GM13977 (cell line): ENCODE measurements at regions not wholly inside any gene's neighbourhood (a gene's known extent, or its start where the extent isn't known, plus 50 kb on each side); places are given as distances from the start of the nearest gene placed in this dataset.

Experiments used
- DNase-seq: peaks from one replicate; pipeline ENCODE4 v3.0.0; 2012; ENCODE audit warnings: low spot score
- CTCF ChIP-seq: IDR thresholded peaks from 2 replicates; pipeline ENCODE4 v1.5.1; 2012; ENCODE audit warnings: mild to moderate bottlenecking, control low read depth; ENCODE audit not compliant: insufficient read depth; ENCODE audit errors: extremely low read depth, missing control alignments
- in situ Hi-C: fragments of 300-500 bp; cut with MboI; formaldehyde crosslinking; loops from one replicate; pipeline ENCODE4 v1.12.0; 2022; ENCODE audit warnings: low sequenced_read_pairs, low pct_unique_long_range_greater_than_20kb, mixed read lengths, inconsistent platforms; ENCODE audit not compliant: unreplicated experiment

DNA sequence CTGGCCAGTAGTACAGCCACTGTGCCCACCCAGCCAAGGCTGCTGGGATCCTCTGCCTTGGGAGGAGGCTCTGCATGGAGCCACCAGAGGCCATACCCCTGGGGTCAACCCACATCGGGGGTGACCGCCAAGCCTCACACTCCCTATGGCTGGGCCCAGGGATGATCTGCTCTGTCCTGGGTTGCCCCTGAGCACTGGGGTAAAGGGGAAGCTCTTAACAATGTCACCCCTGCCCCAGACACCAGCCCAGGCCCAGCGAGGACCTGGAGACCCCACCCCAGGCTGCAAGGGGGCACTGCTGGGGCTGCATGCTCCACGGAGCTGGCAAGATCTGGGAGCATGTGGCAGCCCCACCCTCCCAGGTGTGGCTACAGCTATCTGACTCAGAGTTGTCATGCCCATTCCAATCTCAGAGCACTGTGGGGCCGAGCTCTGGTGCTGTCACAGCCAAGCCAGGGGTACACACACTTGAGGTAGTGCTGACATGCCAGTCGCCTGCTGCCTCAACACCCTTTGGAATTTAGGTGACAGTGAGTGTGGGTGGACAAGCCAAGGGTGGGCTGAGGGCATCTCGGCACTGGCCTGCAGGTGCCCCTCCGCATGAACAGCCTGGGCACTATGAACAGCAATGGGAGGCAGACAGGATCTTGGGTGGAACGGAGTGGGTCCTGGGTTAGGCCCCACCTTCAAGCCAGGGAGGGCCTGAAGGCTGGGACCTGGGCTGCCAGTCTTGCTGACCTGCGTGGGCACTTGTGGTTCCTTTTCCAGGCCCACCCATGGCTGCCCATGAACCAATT lies 427.7 kb downstream of the LRRIQ3 start:
- DNase-seq, result no peak
- no peak for TF ChIP-seq CTCF
- in situ Hi-C loops, result no loop called here

DNA sequence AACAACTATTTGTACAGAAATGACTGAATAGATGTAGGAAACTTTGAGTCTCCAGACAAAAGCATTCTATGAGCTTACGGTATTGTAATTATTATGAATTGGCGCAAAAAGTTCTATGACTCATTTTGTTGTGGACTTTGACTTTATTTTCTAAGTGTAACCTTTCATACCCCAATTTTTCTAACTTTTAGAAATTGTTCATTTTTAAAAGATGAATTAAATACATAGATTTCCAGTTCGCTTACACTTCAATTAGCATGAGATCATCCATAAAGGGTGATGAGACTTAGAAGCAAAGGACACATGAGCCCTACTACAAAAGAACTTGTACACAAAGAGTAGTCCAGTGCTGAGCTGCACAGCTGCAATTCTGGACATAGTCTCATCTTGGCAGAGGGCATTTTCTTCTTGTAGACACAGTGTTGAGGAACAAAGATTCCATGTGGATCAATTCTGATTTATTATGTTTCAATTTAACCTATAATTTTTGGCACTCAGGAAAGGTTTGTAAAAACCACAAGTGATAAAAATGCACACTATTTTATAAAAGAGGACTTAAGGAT lies 431.1 kb downstream of the LRRIQ3 start:
- no peak for TF ChIP-seq CTCF
- in situ Hi-C loops, result no loop called here

GRCh38 chr1:73765551-73766233 lies 432.3 kb downstream of the LRRIQ3 start:
- TF ChIP-seq CTCF, result no peak
- DNase-seq, result no peak
- in situ Hi-C loops, result no loop called here

More for the DNA sequence above, 431.1 kb downstream of the LRRIQ3 start:
- no peak for DNase-seq

GRCh38 chr1:73761559-73761958 lies 436.4 kb downstream of the LRRIQ3 start:
- no peak for DNase-seq
- TF ChIP-seq CTCF, result no peak
- in situ Hi-C loops, result no loop called here

DNA sequence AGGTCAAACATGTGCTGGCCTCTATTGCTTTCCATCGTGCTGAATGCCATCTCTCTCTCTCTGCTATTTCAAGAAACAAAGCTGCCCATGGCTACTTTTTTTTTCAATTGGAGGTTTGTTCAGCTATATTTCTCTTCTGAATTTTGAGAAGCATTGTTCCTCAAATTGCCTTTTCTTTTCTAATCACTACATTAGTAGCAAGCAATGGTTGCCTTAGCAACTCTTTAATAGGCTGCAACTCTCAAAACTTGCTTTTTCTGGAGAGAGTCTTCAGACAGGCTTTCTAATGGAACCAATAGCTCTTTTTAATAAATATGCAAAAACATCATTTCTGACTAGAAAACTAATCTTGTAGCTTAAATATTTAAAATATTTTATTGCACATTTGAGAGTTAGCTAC lies 439.0 kb downstream of the LRRIQ3 start:
- no peak for DNase-seq
- TF ChIP-seq CTCF, result no peak
- in situ Hi-C loops, result no loop called here

DNA sequence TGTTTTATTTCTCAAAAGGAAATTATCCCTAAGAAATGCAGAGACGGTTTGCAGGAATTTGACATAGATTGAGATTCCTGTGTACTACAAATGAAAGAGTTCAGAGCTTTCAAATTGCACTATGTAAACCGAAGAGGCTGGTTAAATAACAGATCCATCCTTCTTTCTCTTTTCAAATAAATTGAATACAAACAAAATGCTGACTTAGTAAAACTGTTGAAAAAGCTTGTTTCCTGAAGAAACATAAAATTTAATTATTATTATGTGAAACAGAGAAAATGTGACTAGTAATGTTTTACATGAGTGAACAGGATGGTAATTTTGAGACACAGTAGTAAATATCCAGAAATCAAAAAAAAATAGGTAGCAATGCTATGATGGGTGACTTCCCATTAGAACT lies 441.2 kb downstream of the LRRIQ3 start:
- TF ChIP-seq CTCF, result no peak
- in situ Hi-C loops, result no loop called here
- DNase-seq, result no peak
